Epithelial cell of proximal tubule (primary cell): ENCODE measurements at regions not wholly inside any gene's neighbourhood (a gene's known extent, or its start where the extent isn't known, plus 50 kb on each side); places are given as distances from the start of the nearest gene placed in this dataset.

Source experiments
- DNase-seq: peaks from one replicate; pipeline ENCODE4 v3.0.0-alpha.2; 2011; ENCODE audit warnings: low read depth
- H3K4me3 ChIP-seq: 2 replicates; pipeline ENCODE4 v1.5.1; 2011; ENCODE audit warnings: low read depth, mild to moderate bottlenecking, low read length
- CTCF ChIP-seq: conservative IDR thresholded peaks from 2 replicates; pipeline ENCODE4 v1.5.1; 2012; ENCODE audit warnings: low read depth, mild to moderate bottlenecking, low read length

DNA sequence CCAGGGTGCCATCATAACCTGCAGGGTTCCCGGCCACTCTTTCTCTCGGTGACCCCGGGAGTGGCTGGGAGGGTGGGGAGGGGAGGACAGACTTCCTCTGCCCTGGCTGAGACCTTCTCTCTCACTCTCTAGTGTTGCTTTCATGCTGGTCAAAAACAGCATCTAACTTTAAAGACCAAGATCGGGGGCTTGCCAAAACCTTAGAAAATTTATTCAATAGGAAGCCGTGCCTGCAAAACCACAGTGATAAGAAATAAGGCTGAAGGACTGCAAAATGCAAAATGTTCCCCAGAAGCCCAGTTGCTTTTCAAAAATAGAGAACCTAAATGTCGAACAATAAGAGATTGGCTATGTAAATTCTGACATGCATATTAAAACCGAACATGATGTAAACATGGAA is 344.0 kb downstream of the FOXL1 start:
- H3K4me3 ChIP-seq = no peak overlapping the region
- TF ChIP-seq CTCF = no peak
- DNase-seq = no peak

- DNase-seq = no peak
- no peak for TF ChIP-seq CTCF
Observed at GRCh38 chr16:86923656-86924055, 345.3 kb downstream of the FOXL1 start.

DNA sequence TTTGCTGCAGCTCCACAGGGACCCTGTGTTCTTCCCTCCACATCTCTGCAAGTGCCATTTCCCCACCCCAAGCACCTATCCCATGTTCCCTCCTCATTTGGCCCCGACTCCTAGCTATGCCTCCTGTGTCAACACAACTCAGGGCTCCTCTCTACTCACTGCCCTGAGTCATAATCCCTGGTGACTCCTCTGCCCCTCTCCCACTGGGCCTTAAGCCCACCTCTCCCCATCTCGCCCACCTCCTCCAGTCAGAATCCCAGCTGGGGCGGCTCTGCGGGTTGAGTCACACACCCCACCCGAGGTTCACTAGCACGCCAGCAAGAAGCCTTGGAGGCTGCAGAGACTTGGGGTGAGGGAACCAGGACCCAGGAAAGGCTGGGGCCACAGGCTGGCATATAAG is 346.2 kb downstream of the FOXL1 start:
- no peak for DNase-seq
- TF ChIP-seq CTCF = no peak
- no peak overlapping the region for H3K4me3 ChIP-seq

More at GRCh38 chr16:86923656-86924055, 345.3 kb downstream of the FOXL1 start:
- no peak overlapping the region for H3K4me3 ChIP-seq

DNA sequence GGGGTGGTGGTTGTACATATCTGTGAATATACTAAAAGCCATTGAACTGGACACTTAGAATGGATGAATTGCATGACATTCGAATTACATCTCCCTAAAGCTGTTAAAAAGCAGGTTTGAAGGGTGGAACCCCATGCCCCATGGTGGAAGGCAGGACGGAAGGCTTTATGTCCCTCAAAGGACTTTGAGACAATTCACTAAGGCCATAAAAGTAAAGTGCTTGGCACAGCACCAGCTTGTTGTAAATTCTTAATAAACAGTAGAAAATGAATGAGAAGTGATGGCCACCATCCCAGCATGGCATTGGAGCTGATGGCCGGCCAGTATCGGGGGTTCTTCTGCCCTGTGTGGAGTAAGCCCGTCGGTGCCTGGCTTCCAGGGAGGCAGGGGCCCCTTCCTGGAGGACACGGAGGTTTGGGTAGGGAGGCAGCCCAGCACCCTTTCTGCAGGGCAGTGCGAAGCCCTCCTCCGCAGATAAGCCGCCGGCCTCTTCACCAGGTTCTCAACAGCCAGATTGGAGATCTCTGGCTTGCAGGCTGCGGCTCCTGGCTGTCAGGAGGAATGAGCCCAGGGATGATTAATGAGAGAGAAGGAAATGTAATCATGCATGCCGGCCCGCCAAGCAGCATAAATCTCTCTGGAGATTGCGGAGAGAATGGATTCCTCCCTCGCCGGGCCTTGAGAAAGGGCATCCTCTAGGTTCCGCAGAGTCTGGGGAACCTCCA is 346.9 kb downstream of the FOXL1 start:
- DNase-seq = no peak
- no peak overlapping the region for H3K4me3 ChIP-seq
- no peak for TF ChIP-seq CTCF

DNA sequence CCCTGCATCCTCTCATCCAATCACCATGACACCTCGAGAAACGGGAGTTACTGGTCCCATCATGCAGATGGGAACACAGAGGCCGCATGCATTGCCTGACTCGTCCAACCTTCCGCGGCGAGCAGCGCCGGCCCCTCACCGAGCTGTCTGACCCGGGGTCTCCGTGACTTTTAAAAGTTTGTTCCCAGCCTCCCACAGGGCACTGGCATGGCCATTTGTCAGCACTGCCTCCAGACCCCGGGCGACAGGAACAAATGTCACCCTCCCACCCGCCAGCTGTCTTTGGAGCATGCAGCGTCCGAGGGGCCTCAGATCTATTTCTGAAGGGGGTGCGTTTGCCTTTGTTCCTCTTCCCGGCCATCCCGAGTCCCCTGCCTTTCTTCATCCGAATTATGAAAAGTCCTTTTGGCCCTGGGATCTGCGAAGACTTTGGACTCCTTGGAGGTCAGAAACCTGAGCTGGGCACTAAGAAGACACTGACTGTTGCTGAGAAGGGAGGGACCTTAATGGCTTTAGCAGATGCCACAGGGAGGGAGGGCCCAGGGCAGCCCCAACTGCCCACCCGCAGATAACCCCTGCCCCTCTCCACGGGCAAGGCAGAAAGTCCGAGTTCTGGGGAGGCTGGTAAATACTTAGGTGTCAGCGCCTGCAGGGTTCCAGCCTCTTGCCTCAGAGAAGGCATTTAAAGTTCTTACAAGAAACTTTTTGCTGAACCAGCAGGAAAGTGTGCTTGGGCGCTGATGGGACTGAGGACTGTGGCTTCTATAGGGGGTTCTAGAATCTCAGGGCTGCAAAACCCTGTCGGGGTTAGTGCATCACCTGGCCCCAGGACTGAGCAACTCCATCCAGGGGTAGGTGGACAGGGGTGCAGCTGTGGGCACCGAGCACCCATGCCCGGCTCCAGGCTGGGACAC is 348.1 kb downstream of the FOXL1 start:
- H3K4me3 ChIP-seq = no peak overlapping the region
- DNase-seq = no peak
- no peak for TF ChIP-seq CTCF

- DNase-seq = no peak
- H3K4me3 ChIP-seq = no peak overlapping the region
- TF ChIP-seq CTCF = no peak
Observed at GRCh38 chr16:86927699-86928098, 349.4 kb downstream of the FOXL1 start.
